Astrocyte (in vitro differentiated cells and primary cell): ENCODE measurements at regions not wholly inside any gene's neighbourhood (a gene's known extent, or its start where the extent isn't known, plus 50 kb on each side); places are given as distances from the start of the nearest gene placed in this dataset.

Experiments used
- EZH2 ChIP-seq: IDR thresholded peaks from 2 replicates; pipeline ENCODE4 v1.6.1; 2012; ENCODE audit warnings: mild to moderate bottlenecking, low read length, inconsistent platforms; ENCODE audit not compliant: insufficient read depth
- TF ChIP-seq, protein P1 (sequence below): IDR thresholded peaks from 2 replicates; pipeline ENCODE4 v1.5.1; 2011; ENCODE audit warnings: low read depth, mild to moderate bottlenecking, inconsistent platforms, low read length, moderate library complexity; ENCODE audit not compliant: insufficient read depth

DNA sequence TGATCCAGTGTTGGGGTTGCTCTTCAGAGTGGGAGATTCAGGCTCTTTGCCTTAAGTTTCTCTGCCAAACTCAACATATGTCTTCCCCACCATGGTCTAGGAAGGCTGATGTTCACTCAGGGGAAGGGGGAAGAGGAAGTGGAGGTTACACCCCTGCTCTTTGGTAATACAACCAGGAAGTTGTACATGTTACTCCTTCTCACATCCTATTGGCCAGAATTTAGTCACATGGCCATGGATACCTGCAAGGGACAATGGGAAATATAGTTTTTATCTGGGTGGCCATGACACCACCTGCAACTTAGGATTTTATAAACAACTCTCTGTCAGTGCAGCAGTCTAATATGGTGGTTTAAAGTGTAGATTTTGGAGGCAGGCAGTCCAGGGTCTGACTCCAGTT lies 150.9 kb downstream of the TBX5 start:
- TF ChIP-seq, protein P1, sequence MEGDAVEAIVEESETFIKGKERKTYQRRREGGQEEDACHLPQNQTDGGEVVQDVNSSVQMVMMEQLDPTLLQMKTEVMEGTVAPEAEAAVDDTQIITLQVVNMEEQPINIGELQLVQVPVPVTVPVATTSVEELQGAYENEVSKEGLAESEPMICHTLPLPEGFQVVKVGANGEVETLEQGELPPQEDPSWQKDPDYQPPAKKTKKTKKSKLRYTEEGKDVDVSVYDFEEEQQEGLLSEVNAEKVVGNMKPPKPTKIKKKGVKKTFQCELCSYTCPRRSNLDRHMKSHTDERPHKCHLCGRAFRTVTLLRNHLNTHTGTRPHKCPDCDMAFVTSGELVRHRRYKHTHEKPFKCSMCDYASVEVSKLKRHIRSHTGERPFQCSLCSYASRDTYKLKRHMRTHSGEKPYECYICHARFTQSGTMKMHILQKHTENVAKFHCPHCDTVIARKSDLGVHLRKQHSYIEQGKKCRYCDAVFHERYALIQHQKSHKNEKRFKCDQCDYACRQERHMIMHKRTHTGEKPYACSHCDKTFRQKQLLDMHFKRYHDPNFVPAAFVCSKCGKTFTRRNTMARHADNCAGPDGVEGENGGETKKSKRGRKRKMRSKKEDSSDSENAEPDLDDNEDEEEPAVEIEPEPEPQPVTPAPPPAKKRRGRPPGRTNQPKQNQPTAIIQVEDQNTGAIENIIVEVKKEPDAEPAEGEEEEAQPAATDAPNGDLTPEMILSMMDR = no peak
- no peak for TF ChIP-seq EZH2
